HG03354 (cell line): ENCODE measurements at regions not wholly inside any gene's neighbourhood (a gene's known extent, or its start where the extent isn't known, plus 50 kb on each side); places are given as distances from the start of the nearest gene placed in this dataset.

ENCODE experiments used
- ATAC-seq: cut with Tn5 transposase; IDR thresholded peaks from one replicate; pipeline ENCODE4 v1.9.1; 2021; ENCODE audit warnings: mild to moderate bottlenecking; ENCODE audit not compliant: unreplicated experiment, poor library complexity, severe bottlenecking

GRCh38 chr20:58162986-58163385 is 65.5 kb downstream of the ANKRD60 start:
- no peak for ATAC-seq

- ATAC-seq, result no peak
Observed at GRCh38 chr20:58161192-58161591, 67.3 kb downstream of the ANKRD60 start.

GRCh38 chr20:58160451-58161061 is 67.9 kb downstream of the ANKRD60 start:
- ATAC-seq, result no peak

GRCh38 chr20:58155148-58155925 is 73.1 kb downstream of the ANKRD60 start:
- ATAC-seq, result no peak

GRCh38 chr20:58154113-58154512 is 74.3 kb downstream of the ANKRD60 start:
- no peak for ATAC-seq

GRCh38 chr20:58153121-58153520 is 75.3 kb downstream of the ANKRD60 start:
- ATAC-seq, result no peak

- no peak for ATAC-seq
Observed at GRCh38 chr20:58150772-58151171, 77.7 kb downstream of the ANKRD60 start.

- ATAC-seq, result no peak
Observed at GRCh38 chr20:58149437-58150091, 78.9 kb downstream of the ANKRD60 start.

GRCh38 chr20:58148891-58149290 is 79.6 kb downstream of the ANKRD60 start:
- no peak for ATAC-seq

- ATAC-seq, result no peak
Observed at GRCh38 chr20:58147628-58148370, 80.7 kb downstream of the ANKRD60 start.

GRCh38 chr20:58146746-58147140 is 81.7 kb downstream of the ANKRD60 start:
- no peak for ATAC-seq

GRCh38 chr20:58146081-58146745 is 82.2 kb downstream of the ANKRD60 start:
- no peak for ATAC-seq

GRCh38 chr20:58145506-58146080 is 82.9 kb downstream of the ANKRD60 start:
- no peak for ATAC-seq

- ATAC-seq, result no peak
Observed at GRCh38 chr20:58144096-58144495, 84.4 kb downstream of the ANKRD60 start.

GRCh38 chr20:58143531-58143930 is 84.9 kb downstream of the ANKRD60 start:
- ATAC-seq, result no peak

- ATAC-seq, result no peak
Observed at GRCh38 chr20:58142843-58143185, 85.6 kb downstream of the ANKRD60 start.

GRCh38 chr20:58141971-58142842 is 86.2 kb downstream of the ANKRD60 start:
- ATAC-seq, result no peak

GRCh38 chr20:58141496-58141895 is 87.0 kb downstream of the ANKRD60 start:
- no peak for ATAC-seq
